Activated CD8-positive, alpha-beta T cell treated with anti-CD3 and anti-CD28 coated beads for 36 hours (primary cell): ENCODE measurements at regions not wholly inside any gene's neighbourhood (a gene's known extent, or its start where the extent isn't known, plus 50 kb on each side); places are given as distances from the start of the nearest gene placed in this dataset.

ENCODE experiments used
- ATAC-seq: fragments of 200-7000 bp; cut with Tn5 transposase; one replicate; pipeline ENCODE4 v1.10.0; 2021; ENCODE audit warnings: mild to moderate bottlenecking, moderate library complexity
- CTCF ChIA-PET: fragments of 350-600 bp; sonication (Branson Sonifier 250); formaldehyde crosslinking; loops from one replicate; lab custom pipeline; 2021; ENCODE audit warnings: antibody characterized with exemption; lab: Charles Lee
- POLR2A ChIA-PET: fragments of 350-600 bp; sonication (Branson Sonifier 250); formaldehyde crosslinking; loops from one replicate; lab custom pipeline; 2021; ENCODE audit warnings: antibody characterized with exemption; lab: Charles Lee
- DNase-seq: peaks from one replicate; pipeline ENCODE4 v3.0.0-alpha.2; 2020
- H3K27ac Mint-ChIP-seq: one replicate; pipeline ENCODE4 v1.8.0; 2021; ENCODE audit warnings: mild to moderate bottlenecking, mixed read lengths
- H3K27me3 Mint-ChIP-seq: one replicate; pipeline ENCODE4 v1.8.0; 2021; ENCODE audit warnings: mixed read lengths
- H3K36me3 Mint-ChIP-seq: one replicate; pipeline ENCODE4 v1.8.0; 2021; ENCODE audit warnings: low read depth, mixed read lengths
- H3K4me1 Mint-ChIP-seq: one replicate; pipeline ENCODE4 v1.8.0; 2021; ENCODE audit warnings: low read depth, mixed read lengths
- H3K4me3 Mint-ChIP-seq: one replicate; pipeline ENCODE4 v1.8.0; 2021; ENCODE audit warnings: mild to moderate bottlenecking, moderate library complexity, mixed read lengths
- H3K9me3 Mint-ChIP-seq: one replicate; pipeline ENCODE4 v1.8.0; 2021; ENCODE audit warnings: mixed read lengths
- CTCF ChIP-seq: fragments of 200-600 bp; IDR thresholded peaks from one replicate; pipeline ENCODE4 v1.8.0; 2022; ENCODE audit warnings: antibody characterized with exemption, mild to moderate bottlenecking
- intact Hi-C: fragments of 100-400 bp; cut with micrococcal nuclease; formaldehyde crosslinking; loops from one replicate; pipeline ENCODE4 v1.10.0; 2022

- no peaks in the 10 kb centered on the region for H3K27me3 Mint-ChIP-seq
- no peak overlapping the region for H3K4me3 Mint-ChIP-seq
- H3K27ac Mint-ChIP-seq: no peak overlapping the region
- H3K4me1 Mint-ChIP-seq: no peaks in the 10 kb centered on the region
- intact Hi-C loops: no loop called here
- DNase-seq: no peak
- ChIA-PET CTCF (interaction anchor here (0.9 to 2.2 kb wide), 7 partner anchors 8 to 152 kb away, joined by 3 to 7 read pairs (median 4); no protein-coding TSS in a partner anchor), POLR2A (no interaction called here)
- no peak for TF ChIP-seq CTCF
- H3K9me3 Mint-ChIP-seq: no peaks in the 10 kb centered on the region
- no peak for ATAC-seq
- H3K36me3 Mint-ChIP-seq: no peaks in the 10 kb centered on the region
Measured at GRCh38 chr12:107557026-107557425, 128.6 kb upstream of the PWP1 start.

DNA sequence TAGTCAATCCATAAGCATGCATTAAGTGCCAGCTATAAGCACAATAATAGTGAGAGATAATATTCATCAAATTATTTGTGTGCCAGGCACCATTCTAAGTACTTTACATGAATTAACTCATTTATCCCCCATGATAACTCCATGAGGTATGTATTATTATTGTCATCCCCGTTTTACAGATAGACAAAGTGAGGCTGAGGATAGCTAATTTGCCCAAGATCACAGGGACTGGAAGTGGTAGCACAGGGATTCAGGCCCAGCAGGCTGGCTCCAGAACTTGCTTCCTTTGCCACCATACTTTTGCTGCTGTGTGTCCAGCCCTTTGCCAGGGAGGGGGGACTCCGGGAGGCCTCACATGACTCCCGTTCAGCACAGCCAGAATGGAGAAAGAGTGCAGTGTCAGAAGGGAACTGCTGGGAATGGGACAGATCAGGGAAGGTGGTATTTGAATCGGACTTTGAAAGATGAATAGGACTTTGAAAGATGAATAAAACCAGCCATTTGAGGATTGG lies 128.0 kb upstream of the PWP1 start:
- POLR2A ChIA-PET: interaction anchor here (1.0 kb wide), 1 partner anchor 8 kb away, joined by 3 read pairs; no protein-coding TSS in a partner anchor

DNA sequence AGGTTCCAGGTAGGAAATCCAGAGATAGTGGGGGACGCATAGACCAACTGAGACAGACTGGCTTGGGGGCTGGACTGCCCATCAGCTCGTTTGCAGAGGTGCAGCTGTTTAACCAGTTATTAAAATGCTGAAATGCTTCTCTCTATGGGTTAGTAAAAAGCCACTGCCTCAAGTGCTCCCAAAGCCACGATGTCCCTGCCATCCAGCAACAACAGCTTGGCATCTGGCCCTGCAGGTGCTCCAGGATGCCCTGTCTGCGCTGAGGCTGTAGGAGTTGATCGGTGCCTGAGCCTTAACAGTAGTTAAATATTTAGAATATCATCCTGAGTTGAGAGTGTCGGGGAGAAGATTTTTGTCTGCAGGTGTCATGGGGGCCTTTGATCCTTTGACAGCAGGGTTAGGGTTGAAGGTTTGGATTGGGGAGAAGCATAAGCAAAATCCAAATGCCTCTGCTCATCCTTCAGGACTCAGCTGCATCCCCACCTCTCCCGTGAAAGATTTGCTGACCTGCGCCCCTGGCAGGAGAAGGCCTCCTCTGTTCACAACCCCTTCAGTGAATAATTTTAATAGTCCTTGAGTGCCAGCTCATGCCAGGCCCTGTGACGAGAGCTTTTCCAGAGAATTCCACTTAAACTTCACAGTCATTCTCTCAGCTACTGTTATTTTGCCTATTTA lies 127.3 kb upstream of the PWP1 start:
- ATAC-seq (no peak), DNase-seq (no peak)
- intact Hi-C loops: no loop called here
- no peaks in the 10 kb centered on the region for H3K36me3 Mint-ChIP-seq
- TF ChIP-seq CTCF: no peak
- no peaks in the 10 kb centered on the region for H3K27me3 Mint-ChIP-seq
- H3K4me1 Mint-ChIP-seq: no peaks in the 10 kb centered on the region
- H3K27ac Mint-ChIP-seq: no peak overlapping the region
- no peaks in the 10 kb centered on the region for H3K9me3 Mint-ChIP-seq
- ChIA-PET POLR2A (interaction anchor here (1.0 kb wide), 1 partner anchor 9 kb away, joined by 3 read pairs; no protein-coding TSS in a partner anchor), CTCF (interaction anchor here (1.0 to 2.2 kb wide), 5 partner anchors 9 to 153 kb away, joined by 3 to 7 read pairs (median 3); no protein-coding TSS in a partner anchor)
- H3K4me3 Mint-ChIP-seq: no peak overlapping the region

More for the DNA sequence above, 128.0 kb upstream of the PWP1 start:
- Mint-ChIP-seq H3K4me3 (no peak overlapping the region), H3K36me3 (no peaks in the 10 kb centered on the region), H3K9me3 (no peaks in the 10 kb centered on the region), H3K27ac (no peak overlapping the region), H3K27me3 (no peaks in the 10 kb centered on the region), H3K4me1 (no peaks in the 10 kb centered on the region)
- intact Hi-C loops: no loop called here
- TF ChIP-seq CTCF: no peak
- DNase-seq (no peak), ATAC-seq (no peak)
- CTCF ChIA-PET: interaction anchor here (0.9 to 2.2 kb wide), 6 partner anchors 9 to 153 kb away, joined by 3 to 7 read pairs (median 4); no protein-coding TSS in a partner anchor

DNA sequence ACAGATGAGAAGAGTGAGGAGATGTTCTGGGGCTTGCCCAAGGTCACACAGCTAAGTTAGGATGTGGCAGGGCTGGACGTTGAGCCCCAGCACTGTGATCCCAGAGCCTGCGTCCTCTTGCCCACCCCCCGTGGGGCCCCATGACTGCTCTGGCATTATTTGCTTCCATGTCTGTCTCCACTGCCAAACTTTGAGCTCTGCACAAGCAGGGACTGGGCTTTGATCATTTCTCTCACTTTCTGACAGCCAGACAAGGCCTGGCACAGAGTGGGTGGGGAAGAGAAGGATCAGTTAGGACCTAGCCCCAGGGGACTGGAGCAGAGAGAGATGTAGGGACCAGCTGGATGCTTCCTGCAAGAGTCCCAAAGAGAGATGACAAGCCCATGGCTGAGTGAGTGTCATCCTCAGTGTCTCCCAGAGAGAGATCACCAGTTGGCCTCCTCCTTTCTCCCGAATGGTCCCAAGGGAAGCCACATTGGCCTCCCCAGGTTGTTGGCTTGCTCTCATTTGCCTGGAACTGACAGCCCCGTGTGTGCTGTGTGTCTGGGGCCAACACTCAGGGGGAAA lies 126.7 kb upstream of the PWP1 start:
- no peak for ATAC-seq
- no peak for TF ChIP-seq CTCF
- no peaks in the 10 kb centered on the region for H3K4me1 Mint-ChIP-seq
- no peaks in the 10 kb centered on the region for H3K27me3 Mint-ChIP-seq
- no peak overlapping the region for H3K4me3 Mint-ChIP-seq
- no peak overlapping the region for H3K27ac Mint-ChIP-seq
- intact Hi-C loops: no loop called here
- H3K36me3 Mint-ChIP-seq: no peaks in the 10 kb centered on the region
- no peak for DNase-seq
- CTCF ChIA-PET: interaction anchor here (1.3 to 2.2 kb wide), 2 partner anchors 10 to 154 kb away, joined by 3 to 7 read pairs; no protein-coding TSS in a partner anchor
- no peaks in the 10 kb centered on the region for H3K9me3 Mint-ChIP-seq
- POLR2A ChIA-PET: interaction anchor here (1.0 kb wide), 1 partner anchor 9 kb away, joined by 3 read pairs; no protein-coding TSS in a partner anchor
